ENCODE measurements at regions not wholly inside any gene's neighbourhood (a gene's known extent, or its start where the extent isn't known, plus 50 kb on each side); places are given as distances from the start of the nearest gene placed in this dataset.

DNA sequence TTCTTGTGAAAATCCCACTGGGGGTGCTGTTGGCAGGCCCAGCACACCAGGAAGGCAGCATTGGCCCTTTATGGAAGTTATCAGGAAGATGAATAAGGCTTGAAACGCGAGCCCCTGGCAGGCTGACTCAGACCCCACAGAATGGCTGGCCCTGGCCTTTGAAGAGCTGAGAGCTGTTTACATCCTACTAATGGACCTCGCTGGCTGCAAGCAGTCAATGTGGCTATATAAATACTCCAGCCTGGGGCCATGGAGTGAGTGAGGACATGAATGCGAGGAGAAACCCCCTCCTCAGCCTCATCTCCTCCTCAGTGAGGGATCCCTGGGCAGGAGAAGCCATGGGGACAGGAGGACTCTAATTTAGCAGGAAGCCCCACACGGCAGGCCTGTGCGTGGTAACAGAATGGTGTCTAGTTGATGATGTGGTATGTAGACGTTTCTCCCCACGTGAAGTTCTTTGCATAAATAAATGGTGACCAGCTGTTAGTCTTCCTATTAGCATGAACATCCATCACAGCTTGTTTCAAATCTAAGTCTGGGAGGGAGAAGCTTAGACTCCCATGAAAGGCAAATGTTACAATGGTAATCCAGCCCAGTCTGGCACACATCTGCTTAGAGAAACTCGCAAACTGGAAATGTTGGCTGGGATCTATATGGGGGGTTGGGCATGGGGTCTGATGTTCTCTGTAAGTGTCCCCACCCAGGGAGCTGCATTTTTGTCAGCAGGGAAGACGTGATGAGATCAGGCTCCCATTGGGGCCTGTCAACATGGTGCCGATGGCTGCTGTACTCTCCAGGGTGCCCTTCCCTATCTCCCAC is 175.1 kb upstream of the PITX1 start:
- Histone ChIP-seq H3K27ac (peak overlapping the region in 1 of 2 donors; percentile 86), H3K4me1 (replicated peaks in 1 of 2) (peaks cover 7 to 10% of the 10 kb centered on the region in 2 donors), H3K4me3 (no peak overlapping the region)
- WGBS, 10 experiments, result 0 to 78% (median 30%) methylated on average over 1 to 7 of the region's 11 CpGs; no CpG with 5 or more reads in 1 of the 10 experiments
- peak; percentile 78 to 91 (median 86) for ATAC-seq (replicated peaks in 6 of 8)
- in situ Hi-C loops (cut with MboI; ENCODE audit: low pct_unique_long_range_greater_than_20kb in 2 of 9, low sequenced_read_pairs in 9 of 9, unreplicated experiment in 9 of 9), result no loop called here

DNA sequence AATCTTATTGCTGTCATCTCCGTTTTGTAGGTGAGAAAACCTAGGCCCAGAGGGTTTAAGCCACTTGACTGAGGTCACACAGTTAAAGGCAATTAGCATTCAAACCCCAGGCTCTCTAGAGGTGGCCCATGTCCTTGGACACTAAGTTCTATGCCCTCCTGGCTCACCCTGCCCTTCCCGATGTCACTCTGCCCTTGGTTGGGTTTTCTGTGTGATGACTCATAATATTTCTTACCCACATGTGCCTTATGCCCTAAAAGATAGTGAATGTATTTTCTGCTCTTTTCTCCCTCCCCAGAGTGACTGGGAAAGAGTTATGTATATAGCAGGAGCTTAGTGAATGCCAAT is 174.5 kb upstream of the PITX1 start:
- in situ Hi-C loops (cut with MboI; ENCODE audit: low pct_unique_long_range_greater_than_20kb in 2 of 9, low sequenced_read_pairs in 9 of 9, unreplicated experiment in 9 of 9), result no loop called here
- Histone ChIP-seq H3K4me1 (replicated peaks in 1 of 2) (peaks cover 7 to 10% of the 10 kb centered on the region in 2 donors), H3K4me3 (no peak overlapping the region), H3K27ac (peak overlapping the region in 1 of 2 donors; percentile 86)
- ATAC-seq (replicated peaks in 6 of 8), result no peak
- WGBS, 10 experiments, result 33 to 100% (median 100%) methylated on average over 1 to 2 of the region's 2 CpGs; no CpG with 5 or more reads in 3 of the 10 experiments

DNA sequence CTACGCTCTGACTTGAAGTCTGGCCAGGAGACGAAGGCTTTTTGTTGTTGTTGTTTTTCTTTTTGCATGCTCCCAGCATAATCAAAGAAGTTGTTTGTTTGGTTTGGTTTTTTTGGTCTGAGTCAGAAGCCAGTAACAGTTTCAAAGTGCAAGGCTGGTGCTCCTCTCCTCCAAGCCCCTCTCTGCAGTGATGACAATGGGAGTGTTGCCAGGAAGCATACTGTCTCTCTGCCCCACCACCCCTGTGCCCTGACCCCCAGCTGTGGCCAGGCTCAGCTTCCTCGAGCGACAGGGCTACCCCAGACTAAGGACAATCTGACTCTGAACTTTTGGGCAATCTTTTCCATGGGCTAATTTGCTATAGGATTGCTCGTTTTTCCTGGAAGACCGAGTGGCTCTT is 173.8 kb upstream of the PITX1 start:
- Histone ChIP-seq H3K27ac (no peak overlapping the region), H3K4me1 (replicated peaks in 1 of 2) (peaks cover 7 to 10% of the 10 kb centered on the region in 2 donors), H3K4me3 (no peak overlapping the region)
- 57 to 100% (median 83%) methylated on average over 1 to 6 of the region's 6 CpGs; no CpG with 5 or more reads in 1 of the 10 experiments for WGBS, 10 experiments
- no peak for ATAC-seq (replicated peaks in 6 of 8)
- in situ Hi-C loops (cut with MboI; ENCODE audit: low pct_unique_long_range_greater_than_20kb in 2 of 9, low sequenced_read_pairs in 9 of 9, unreplicated experiment in 9 of 9), result no loop called here

DNA sequence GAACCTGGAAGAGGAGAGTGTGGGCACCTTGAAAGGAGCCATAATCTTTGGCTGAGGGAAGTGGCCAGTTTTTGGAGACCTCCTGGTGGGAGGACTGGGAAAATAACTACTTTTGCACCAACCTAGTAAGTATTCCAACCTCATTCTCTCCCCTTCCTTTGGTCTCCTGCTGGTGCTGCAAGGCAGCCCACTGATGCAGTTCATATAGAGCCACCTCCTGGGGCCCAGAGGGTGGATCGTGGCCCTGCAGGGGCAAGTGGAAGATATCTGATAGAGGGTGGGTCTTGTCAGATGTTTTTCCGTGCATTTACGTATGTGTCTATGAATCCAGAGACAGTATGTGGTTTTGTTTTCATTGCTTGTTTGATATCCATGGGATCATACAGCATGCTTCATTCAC is 172.8 kb upstream of the PITX1 start:
- H3K4me3 ChIP-seq, result no peak overlapping the region
- 66 to 100% (median 89%) methylated on average over 1 to 3 of the region's 3 CpGs; no CpG with 5 or more reads in 5 of the 10 experiments for WGBS, 10 experiments
- ATAC-seq (replicated peaks in 6 of 8), result no peak
- peaks cover 7 to 10% of the 10 kb centered on the region in 2 donors for H3K4me1 ChIP-seq (replicated peaks in 1 of 2)
- H3K27ac ChIP-seq, result no peak overlapping the region
- in situ Hi-C loops (cut with MboI; ENCODE audit: low pct_unique_long_range_greater_than_20kb in 2 of 9, low sequenced_read_pairs in 9 of 9, unreplicated experiment in 9 of 9), result no loop called here

GRCh38 chr5:135205632-135206349 is 171.8 kb upstream of the PITX1 start:
- in situ Hi-C loops (cut with MboI; ENCODE audit: low pct_unique_long_range_greater_than_20kb in 2 of 9, low sequenced_read_pairs in 9 of 9, unreplicated experiment in 9 of 9), result no loop called here
- Histone ChIP-seq H3K4me3 (no peak overlapping the region), H3K27ac (no peak overlapping the region), H3K4me1 (replicated peaks in 1 of 2) (peaks cover 7 to 10% of the 10 kb centered on the region in 2 donors)
- peak in 1 of 8 experiments; percentile 24 for ATAC-seq (replicated peaks in 6 of 8)
- WGBS, 10 experiments, result 0 to 100% (median 68%) methylated on average over 1 to 3 of the region's 3 CpGs; no CpG with 5 or more reads in 2 of the 10 experiments

DNA sequence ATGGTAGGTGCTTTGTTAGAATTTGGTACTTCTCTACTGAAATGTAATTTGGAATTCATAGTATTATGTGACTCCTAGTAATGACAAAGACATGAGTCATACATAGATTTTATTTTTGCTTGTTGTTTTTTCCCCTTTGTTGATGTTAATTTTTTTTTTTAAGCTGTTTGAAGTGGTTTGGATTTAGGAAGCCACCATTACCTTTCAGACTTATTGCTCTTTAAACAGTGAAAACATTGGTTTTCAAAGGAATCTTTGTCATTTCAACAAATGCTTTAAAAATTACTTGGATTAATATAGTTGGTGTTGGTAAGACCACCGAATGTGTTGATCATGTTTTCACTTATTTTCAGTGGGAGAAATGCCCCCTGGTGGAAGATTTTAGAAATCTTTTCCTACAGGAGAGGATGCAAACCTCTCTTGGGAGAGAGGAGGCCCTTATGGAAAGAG is 170.1 kb upstream of the PITX1 start:
- WGBS, 10 experiments, result 0 to 93% (median 75%) methylated on average over 1 of the region's 1 CpG; no CpG with 5 or more reads in 3 of the 10 experiments
- in situ Hi-C loops (cut with MboI; ENCODE audit: low pct_unique_long_range_greater_than_20kb in 2 of 9, low sequenced_read_pairs in 9 of 9, unreplicated experiment in 9 of 9), result no loop called here

GRCh38 chr5:135203593-135204036 is 169.6 kb upstream of the PITX1 start:
- in situ Hi-C loops (cut with MboI; ENCODE audit: low pct_unique_long_range_greater_than_20kb in 2 of 9, low sequenced_read_pairs in 9 of 9, unreplicated experiment in 9 of 9), result no loop called here
- H3K4me3 ChIP-seq, result no peak overlapping the region
- H3K4me1 ChIP-seq (replicated peaks in 1 of 2), result no peaks in the 10 kb centered on the region
- peak in 1 of 8 experiments; percentile 25 for ATAC-seq (replicated peaks in 6 of 8)
- WGBS, 10 experiments, result 14 to 90% (median 66%) methylated on average over 2 to 4 of the region's 4 CpGs
- H3K27ac ChIP-seq, result no peak overlapping the region

More for the DNA sequence above, 170.1 kb upstream of the PITX1 start:
- Histone ChIP-seq H3K4me3 (no peak overlapping the region), H3K27ac (no peak overlapping the region), H3K4me1 (replicated peaks in 1 of 2) (peaks cover 3 to 5% of the 10 kb centered on the region in 2 donors)
- ATAC-seq (replicated peaks in 6 of 8), result no peak

DNA sequence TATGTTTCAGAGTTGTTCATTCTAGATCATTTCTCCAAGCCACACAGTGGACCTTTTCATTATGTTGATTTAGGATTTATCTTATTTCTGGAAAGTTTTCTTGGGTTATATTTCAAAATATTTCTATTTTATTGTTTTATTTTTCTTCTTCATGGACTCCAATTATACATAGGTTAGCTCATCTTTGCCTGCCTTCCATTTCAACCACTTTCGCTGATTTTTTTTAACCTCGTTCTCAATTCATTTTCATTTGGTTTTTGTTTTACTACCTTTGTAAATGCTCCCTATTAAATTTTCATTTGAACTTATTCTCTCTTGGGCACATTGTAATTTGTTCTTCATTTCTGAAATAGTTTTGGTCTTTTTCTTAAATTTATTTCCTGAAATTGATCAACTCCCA is 169.0 kb upstream of the PITX1 start:
- ATAC-seq (replicated peaks in 6 of 8), result no peak
- WGBS, 10 experiments, result 58 to 100% (median 92%) methylated on average over 2 of the region's 2 CpGs
- Histone ChIP-seq H3K4me1 (replicated peaks in 1 of 2) (no peaks in the 10 kb centered on the region), H3K27ac (no peak overlapping the region), H3K4me3 (no peak overlapping the region)
- in situ Hi-C loops (cut with MboI; ENCODE audit: low pct_unique_long_range_greater_than_20kb in 2 of 9, low sequenced_read_pairs in 9 of 9, unreplicated experiment in 9 of 9), result no loop called here

DNA sequence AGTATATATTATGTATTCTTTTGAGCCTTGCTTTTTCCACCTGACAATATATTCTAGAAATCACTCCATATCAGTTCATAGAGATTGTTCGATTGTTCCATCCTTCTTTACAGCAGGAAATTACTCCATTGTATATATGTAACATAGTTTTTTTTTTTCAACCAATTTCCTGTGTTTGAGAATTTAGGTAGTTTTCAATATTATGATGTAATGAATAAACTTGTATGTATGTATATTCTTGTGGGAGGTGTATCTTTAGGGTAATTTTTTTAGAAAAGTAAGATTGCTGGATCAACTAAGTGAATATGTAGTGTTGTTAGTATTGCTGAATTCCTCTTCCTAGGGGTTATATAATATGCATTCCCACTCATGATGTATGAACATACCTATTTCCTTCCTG is 165.9 kb upstream of the PITX1 start:
- no peaks in the 10 kb centered on the region for H3K4me1 ChIP-seq (replicated peaks in 1 of 2)
- no peak for ATAC-seq (replicated peaks in 6 of 8)
- in situ Hi-C loops (cut with MboI; ENCODE audit: low pct_unique_long_range_greater_than_20kb in 2 of 9, low sequenced_read_pairs in 9 of 9, unreplicated experiment in 9 of 9), result no loop called here
- WGBS, 10 experiments, result 0 to 100% (median 82%) methylated on average over 1 of the region's 1 CpG; no CpG with 5 or more reads in 1 of the 10 experiments
- no peak overlapping the region for H3K4me3 ChIP-seq
- no peak overlapping the region for H3K27ac ChIP-seq

DNA sequence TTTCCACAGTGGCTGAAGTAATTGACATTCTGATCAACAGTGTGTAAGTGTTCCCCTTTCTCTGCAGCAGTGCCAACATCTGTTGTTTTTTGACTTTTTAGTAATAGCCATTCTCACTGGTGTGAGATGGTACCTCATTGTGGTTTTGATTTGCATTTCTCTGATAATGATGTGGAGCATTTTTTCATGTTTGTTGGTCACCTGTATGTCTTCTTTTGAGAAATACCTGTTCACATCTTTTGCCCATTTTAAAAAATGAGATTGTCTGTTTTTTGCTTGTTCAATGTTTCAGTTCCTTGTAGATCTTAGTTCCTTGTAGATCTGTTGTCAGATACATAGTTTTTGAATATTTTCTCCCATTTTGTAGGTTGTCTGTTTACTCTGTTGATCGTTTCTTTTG is 162.5 kb upstream of the PITX1 start:
- peaks cover 0 to 1% of the 10 kb centered on the region in 2 donors for H3K4me1 ChIP-seq (replicated peaks in 1 of 2)
- in situ Hi-C loops (cut with MboI; ENCODE audit: low pct_unique_long_range_greater_than_20kb in 2 of 9, low sequenced_read_pairs in 9 of 9, unreplicated experiment in 9 of 9), result no loop called here
- H3K27ac ChIP-seq, result no peak overlapping the region
- no peak for ATAC-seq (replicated peaks in 6 of 8)
- no peak overlapping the region for H3K4me3 ChIP-seq
- 0 to 67% (median 25%) methylated on average over 1 of the region's 1 CpG; no CpG with 5 or more reads in 1 of the 10 experiments for WGBS, 10 experiments

DNA sequence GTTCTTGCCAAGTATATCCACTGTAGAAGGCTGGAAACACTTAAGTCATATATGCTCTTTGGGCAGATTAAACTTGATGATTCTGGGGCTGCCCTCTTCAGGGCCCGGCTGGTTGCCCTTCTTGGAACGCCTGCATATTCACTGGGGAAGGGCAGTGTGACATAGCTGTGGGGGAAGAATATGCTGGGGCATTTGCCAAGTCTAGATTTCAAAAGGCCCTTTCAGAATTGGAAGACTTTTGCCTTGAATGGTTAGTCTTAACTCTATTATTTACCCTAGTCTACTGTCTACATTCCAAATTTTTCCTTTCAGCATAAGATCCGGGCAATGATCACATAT is 161.2 kb upstream of the PITX1 start:
- H3K27ac ChIP-seq, result no peak overlapping the region
- ATAC-seq (replicated peaks in 6 of 8), result peak in 2 of 8 experiments; percentile 19
- H3K4me3 ChIP-seq, result no peak overlapping the region
- peaks cover 0 to 8% of the 10 kb centered on the region in 2 donors for H3K4me1 ChIP-seq (replicated peaks in 1 of 2)
- in situ Hi-C loops (cut with MboI; ENCODE audit: low pct_unique_long_range_greater_than_20kb in 2 of 9, low sequenced_read_pairs in 9 of 9, unreplicated experiment in 9 of 9), result no loop called here
- WGBS, 10 experiments, result 10 to 100% (median 50%) methylated on average over 1 to 3 of the region's 3 CpGs; no CpG with 5 or more reads in 3 of the 10 experiments

- WGBS, 10 experiments, result 34 to 100% (median 85%) methylated on average over 1 to 4 of the region's 4 CpGs
- H3K27ac ChIP-seq, result no peak overlapping the region
- no peak overlapping the region for H3K4me3 ChIP-seq
- in situ Hi-C loops (cut with MboI; ENCODE audit: low pct_unique_long_range_greater_than_20kb in 2 of 9, low sequenced_read_pairs in 9 of 9, unreplicated experiment in 9 of 9), result no loop called here
- peak in 2 of 8 experiments; percentile 47 to 48 for ATAC-seq (replicated peaks in 6 of 8)
- H3K4me1 ChIP-seq (replicated peaks in 1 of 2), result peaks cover 0 to 8% of the 10 kb centered on the region in 2 donors
These were observed 160.7 kb upstream of the PITX1 start for GRCh38 chr5:135194573-135195269.

GRCh38 chr5:135194126-135194488 is 160.1 kb upstream of the PITX1 start:
- Histone ChIP-seq H3K4me3 (no peak overlapping the region), H3K27ac (no peak overlapping the region), H3K4me1 (replicated peaks in 1 of 2) (peaks cover 0 to 8% of the 10 kb centered on the region in 2 donors)
- in situ Hi-C loops (cut with MboI; ENCODE audit: low pct_unique_long_range_greater_than_20kb in 2 of 9, low sequenced_read_pairs in 9 of 9, unreplicated experiment in 9 of 9), result no loop called here
- ATAC-seq (replicated peaks in 6 of 8), result no peak
- WGBS, 10 experiments, result 48 to 100% (median 78%) methylated on average over 1 to 2 of the region's 2 CpGs; no CpG with 5 or more reads in 3 of the 10 experiments
